Gastrocnemius medialis (tissue), 4 donors: ENCODE measurements at regions not wholly inside any gene's neighbourhood (a gene's known extent, or its start where the extent isn't known, plus 50 kb on each side); places are given as distances from the start of the nearest gene placed in this dataset.

ENCODE experiments used
- POLR2A ChIP-seq, 2 donors: fragments of 450-650 bp; IDR thresholded peaks; one replicate each; pipeline ENCODE4 v1.6.1; 2017; ENCODE audit warnings: antibody characterized with exemption in 2 of 2, mild to moderate bottlenecking in 2 of 2, moderate library complexity in 2 of 2
- TF ChIP-seq, protein P1 (sequence below), 5 experiments: fragments of 450-650 bp in 3 of 5; fragments of 200-600 bp in 2 of 5; sonication (generic) in 2 of 5; IDR thresholded peaks in 4 of 5; conservative IDR thresholded peaks in 1 of 5; 1 replicate in 4 of 5; 2 replicates in 1 of 5; pipeline ENCODE4 v1.5.1; 2016 to 2019; ENCODE audit warnings: antibody characterized with exemption in 5 of 5, mild to moderate bottlenecking in 3 of 5, moderate library complexity in 3 of 5

DNA sequence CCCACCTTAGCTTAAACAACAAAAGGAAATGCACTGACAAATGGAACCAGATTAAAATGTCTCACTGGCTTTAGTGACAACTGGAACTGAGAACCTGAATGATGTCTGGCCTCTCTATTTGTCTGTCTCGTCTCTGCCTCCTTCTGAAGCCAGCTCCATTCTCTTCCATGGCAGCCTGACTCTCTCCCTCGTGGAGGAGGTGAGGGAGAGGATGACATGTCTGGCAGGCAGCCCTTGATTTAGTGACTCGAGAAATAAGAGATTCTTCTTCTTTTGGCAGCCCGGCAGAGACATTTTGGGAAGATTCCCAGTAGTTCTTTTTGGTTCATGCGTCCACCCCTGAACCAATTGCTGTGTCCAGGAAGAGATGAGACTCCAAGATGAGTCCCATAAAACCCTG lies 131.7 kb downstream of the KLF5 start:
- TF ChIP-seq, protein P1, sequence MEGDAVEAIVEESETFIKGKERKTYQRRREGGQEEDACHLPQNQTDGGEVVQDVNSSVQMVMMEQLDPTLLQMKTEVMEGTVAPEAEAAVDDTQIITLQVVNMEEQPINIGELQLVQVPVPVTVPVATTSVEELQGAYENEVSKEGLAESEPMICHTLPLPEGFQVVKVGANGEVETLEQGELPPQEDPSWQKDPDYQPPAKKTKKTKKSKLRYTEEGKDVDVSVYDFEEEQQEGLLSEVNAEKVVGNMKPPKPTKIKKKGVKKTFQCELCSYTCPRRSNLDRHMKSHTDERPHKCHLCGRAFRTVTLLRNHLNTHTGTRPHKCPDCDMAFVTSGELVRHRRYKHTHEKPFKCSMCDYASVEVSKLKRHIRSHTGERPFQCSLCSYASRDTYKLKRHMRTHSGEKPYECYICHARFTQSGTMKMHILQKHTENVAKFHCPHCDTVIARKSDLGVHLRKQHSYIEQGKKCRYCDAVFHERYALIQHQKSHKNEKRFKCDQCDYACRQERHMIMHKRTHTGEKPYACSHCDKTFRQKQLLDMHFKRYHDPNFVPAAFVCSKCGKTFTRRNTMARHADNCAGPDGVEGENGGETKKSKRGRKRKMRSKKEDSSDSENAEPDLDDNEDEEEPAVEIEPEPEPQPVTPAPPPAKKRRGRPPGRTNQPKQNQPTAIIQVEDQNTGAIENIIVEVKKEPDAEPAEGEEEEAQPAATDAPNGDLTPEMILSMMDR (IDR thresholded peaks at IDR 0.05 in 4 of 5, conservative IDR thresholded peaks at IDR 0.05 in 1 of 5) = no peak
- no peak for TF ChIP-seq POLR2A (IDR thresholded peaks at IDR 0.05)
